HPDE6-E6E7 (cell line): ENCODE measurements at regions not wholly inside any gene's neighbourhood (a gene's known extent, or its start where the extent isn't known, plus 50 kb on each side); places are given as distances from the start of the nearest gene placed in this dataset.
"Not testable (repeated sequence)": the region's sequence is repeated elsewhere in the genome, so short reads cannot be mapped to it uniquely, and the experiment has no call there.

Experiments
- DNase-seq: peaks from one replicate; pipeline ENCODE4 v3.0.0; 2011; ENCODE audit warnings: missing footprints; ENCODE audit errors: extremely low spot score

GRCh38 chr1:242735323-242735722 is 210.8 kb upstream of the PLD5 start:
- no peak for DNase-seq

GRCh38 chr1:242731446-242731845 is 206.9 kb upstream of the PLD5 start:
- no peak for DNase-seq

GRCh38 chr1:242728696-242729095 is 204.2 kb upstream of the PLD5 start:
- no peak for DNase-seq

GRCh38 chr1:242723044-242723716 is 198.7 kb upstream of the PLD5 start:
- DNase-seq = no peak

GRCh38 chr1:242718967-242719366 is 194.5 kb upstream of the PLD5 start:
- no peak for DNase-seq

GRCh38 chr1:242712248-242712647 is 187.8 kb upstream of the PLD5 start:
- DNase-seq = no peak

GRCh38 chr1:242710847-242711246 is 186.3 kb upstream of the PLD5 start:
- DNase-seq = no peak

- no peak for DNase-seq
Measured at GRCh38 chr1:242710286-242710685, 185.8 kb upstream of the PLD5 start.

GRCh38 chr1:242703467-242703866 is 179.0 kb upstream of the PLD5 start:
- DNase-seq = no peak

GRCh38 chr1:242692988-242693387 is 168.5 kb upstream of the PLD5 start:
- DNase-seq = no peak

GRCh38 chr1:242691610-242691945 is 167.1 kb upstream of the PLD5 start:
- no peak for DNase-seq

GRCh38 chr1:242690849-242691609 is 166.5 kb upstream of the PLD5 start:
- DNase-seq = no peak

- DNase-seq = no peak
Measured at GRCh38 chr1:242689378-242689777, 164.9 kb upstream of the PLD5 start.

- DNase-seq = no peak
Measured at GRCh38 chr1:242674951-242675645, 150.6 kb upstream of the PLD5 start.

GRCh38 chr1:242673652-242674051 is 149.2 kb upstream of the PLD5 start:
- DNase-seq = no peak

- not testable (repeated sequence) for DNase-seq
Measured at GRCh38 chr1:242673165-242673564, 148.7 kb upstream of the PLD5 start.

GRCh38 chr1:242670019-242670418 is 145.5 kb upstream of the PLD5 start:
- DNase-seq = no peak

GRCh38 chr1:242662886-242663285 is 138.4 kb upstream of the PLD5 start:
- no peak for DNase-seq

- not testable (repeated sequence) for DNase-seq
Measured at GRCh38 chr1:242653772-242654171, 129.3 kb upstream of the PLD5 start.

- no peak for DNase-seq
Measured at GRCh38 chr1:242651817-242652216, 127.3 kb upstream of the PLD5 start.

GRCh38 chr1:242641461-242641860 is 117.0 kb upstream of the PLD5 start:
- no peak for DNase-seq

- DNase-seq = no peak
Measured at GRCh38 chr1:242639104-242639503, 114.6 kb upstream of the PLD5 start.

GRCh38 chr1:242634732-242635131 is 110.2 kb upstream of the PLD5 start:
- no peak for DNase-seq
